ENCODE measurements at regions not wholly inside any gene's neighbourhood (a gene's known extent, or its start where the extent isn't known, plus 50 kb on each side); places are given as distances from the start of the nearest gene placed in this dataset.

DNA sequence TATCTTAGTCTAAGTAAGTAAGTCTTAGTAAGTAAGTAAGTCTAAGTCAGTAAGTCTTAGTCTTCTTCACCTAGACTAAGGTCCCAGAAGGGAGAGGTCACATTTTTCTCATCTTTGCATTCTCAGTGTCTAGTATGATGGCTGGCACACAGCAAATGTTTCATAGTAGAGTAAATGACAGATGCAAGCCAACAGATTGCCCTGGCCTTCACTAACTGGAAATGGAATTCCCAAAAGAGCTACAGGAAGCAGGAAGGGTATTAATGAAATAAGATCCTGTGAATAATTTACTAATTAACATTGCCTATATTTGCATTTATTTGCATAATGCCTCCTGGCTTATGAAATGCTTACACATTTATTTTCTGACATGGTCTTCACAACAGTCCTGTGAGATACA, 221.6 kb downstream of the RAD51AP2 start:
- TF ChIP-seq, protein P1, sequence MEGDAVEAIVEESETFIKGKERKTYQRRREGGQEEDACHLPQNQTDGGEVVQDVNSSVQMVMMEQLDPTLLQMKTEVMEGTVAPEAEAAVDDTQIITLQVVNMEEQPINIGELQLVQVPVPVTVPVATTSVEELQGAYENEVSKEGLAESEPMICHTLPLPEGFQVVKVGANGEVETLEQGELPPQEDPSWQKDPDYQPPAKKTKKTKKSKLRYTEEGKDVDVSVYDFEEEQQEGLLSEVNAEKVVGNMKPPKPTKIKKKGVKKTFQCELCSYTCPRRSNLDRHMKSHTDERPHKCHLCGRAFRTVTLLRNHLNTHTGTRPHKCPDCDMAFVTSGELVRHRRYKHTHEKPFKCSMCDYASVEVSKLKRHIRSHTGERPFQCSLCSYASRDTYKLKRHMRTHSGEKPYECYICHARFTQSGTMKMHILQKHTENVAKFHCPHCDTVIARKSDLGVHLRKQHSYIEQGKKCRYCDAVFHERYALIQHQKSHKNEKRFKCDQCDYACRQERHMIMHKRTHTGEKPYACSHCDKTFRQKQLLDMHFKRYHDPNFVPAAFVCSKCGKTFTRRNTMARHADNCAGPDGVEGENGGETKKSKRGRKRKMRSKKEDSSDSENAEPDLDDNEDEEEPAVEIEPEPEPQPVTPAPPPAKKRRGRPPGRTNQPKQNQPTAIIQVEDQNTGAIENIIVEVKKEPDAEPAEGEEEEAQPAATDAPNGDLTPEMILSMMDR (conservative IDR thresholded peaks at IDR 0.05; ENCODE audit: low read depth in 2 of 2) = no peak
- TF ChIP-seq POLR2AphosphoS5 (IDR thresholded peaks at IDR 0.05; ENCODE audit: low read depth) (no peak), EZH2 (IDR thresholded peaks at IDR 0.05; ENCODE audit: low read depth, unreplicated experiment) (no peak), CREB1 (CRISPR knock-in tag; IDR thresholded peaks at IDR 0.05; ENCODE audit: low read depth) (no peak), EZH2phosphoT487 (IDR thresholded peaks at IDR 0.05; ENCODE audit: unreplicated experiment) (no peak)
- TF ChIP-seq, protein P2, sequence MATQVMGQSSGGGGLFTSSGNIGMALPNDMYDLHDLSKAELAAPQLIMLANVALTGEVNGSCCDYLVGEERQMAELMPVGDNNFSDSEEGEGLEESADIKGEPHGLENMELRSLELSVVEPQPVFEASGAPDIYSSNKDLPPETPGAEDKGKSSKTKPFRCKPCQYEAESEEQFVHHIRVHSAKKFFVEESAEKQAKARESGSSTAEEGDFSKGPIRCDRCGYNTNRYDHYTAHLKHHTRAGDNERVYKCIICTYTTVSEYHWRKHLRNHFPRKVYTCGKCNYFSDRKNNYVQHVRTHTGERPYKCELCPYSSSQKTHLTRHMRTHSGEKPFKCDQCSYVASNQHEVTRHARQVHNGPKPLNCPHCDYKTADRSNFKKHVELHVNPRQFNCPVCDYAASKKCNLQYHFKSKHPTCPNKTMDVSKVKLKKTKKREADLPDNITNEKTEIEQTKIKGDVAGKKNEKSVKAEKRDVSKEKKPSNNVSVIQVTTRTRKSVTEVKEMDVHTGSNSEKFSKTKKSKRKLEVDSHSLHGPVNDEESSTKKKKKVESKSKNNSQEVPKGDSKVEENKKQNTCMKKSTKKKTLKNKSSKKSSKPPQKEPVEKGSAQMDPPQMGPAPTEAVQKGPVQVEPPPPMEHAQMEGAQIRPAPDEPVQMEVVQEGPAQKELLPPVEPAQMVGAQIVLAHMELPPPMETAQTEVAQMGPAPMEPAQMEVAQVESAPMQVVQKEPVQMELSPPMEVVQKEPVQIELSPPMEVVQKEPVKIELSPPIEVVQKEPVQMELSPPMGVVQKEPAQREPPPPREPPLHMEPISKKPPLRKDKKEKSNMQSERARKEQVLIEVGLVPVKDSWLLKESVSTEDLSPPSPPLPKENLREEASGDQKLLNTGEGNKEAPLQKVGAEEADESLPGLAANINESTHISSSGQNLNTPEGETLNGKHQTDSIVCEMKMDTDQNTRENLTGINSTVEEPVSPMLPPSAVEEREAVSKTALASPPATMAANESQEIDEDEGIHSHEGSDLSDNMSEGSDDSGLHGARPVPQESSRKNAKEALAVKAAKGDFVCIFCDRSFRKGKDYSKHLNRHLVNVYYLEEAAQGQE (IDR thresholded peaks at IDR 0.05; ENCODE audit: unreplicated experiment) = no peak
- TF ChIP-seq, protein P3, sequence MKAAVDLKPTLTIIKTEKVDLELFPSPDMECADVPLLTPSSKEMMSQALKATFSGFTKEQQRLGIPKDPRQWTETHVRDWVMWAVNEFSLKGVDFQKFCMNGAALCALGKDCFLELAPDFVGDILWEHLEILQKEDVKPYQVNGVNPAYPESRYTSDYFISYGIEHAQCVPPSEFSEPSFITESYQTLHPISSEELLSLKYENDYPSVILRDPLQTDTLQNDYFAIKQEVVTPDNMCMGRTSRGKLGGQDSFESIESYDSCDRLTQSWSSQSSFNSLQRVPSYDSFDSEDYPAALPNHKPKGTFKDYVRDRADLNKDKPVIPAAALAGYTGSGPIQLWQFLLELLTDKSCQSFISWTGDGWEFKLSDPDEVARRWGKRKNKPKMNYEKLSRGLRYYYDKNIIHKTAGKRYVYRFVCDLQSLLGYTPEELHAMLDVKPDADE (IDR thresholded peaks at IDR 0.05) = no peak

Measured in GM23338 (cell line).